Kidney epithelial cell (primary cell): ENCODE measurements at regions not wholly inside any gene's neighbourhood (a gene's known extent, or its start where the extent isn't known, plus 50 kb on each side); places are given as distances from the start of the nearest gene placed in this dataset.
"Not testable (repeated sequence)": the region's sequence is repeated elsewhere in the genome, so short reads cannot be mapped to it uniquely, and the experiment has no call there.

Source experiments
- DNase-seq: peaks from one replicate; pipeline ENCODE4 v3.0.0-alpha.2; 2010; ENCODE audit warnings: low read depth
- H3K27me3 ChIP-seq: 2 replicates; pipeline ENCODE4 v1.6.0; 2011; ENCODE audit warnings: low read length; ENCODE audit not compliant: control insufficient read depth, insufficient read depth
- H3K36me3 ChIP-seq: 2 replicates; pipeline ENCODE4 v1.5.1; 2011; ENCODE audit warnings: low read length; ENCODE audit not compliant: control insufficient read depth, insufficient read depth
- H3K4me3 ChIP-seq: 2 replicates; pipeline ENCODE4 v1.5.1; 2011; ENCODE audit warnings: low read depth, mild to moderate bottlenecking, control low read depth, low read length
- CTCF ChIP-seq: IDR thresholded peaks from 2 replicates; pipeline ENCODE4 v1.5.1; 2011; ENCODE audit warnings: mild to moderate bottlenecking, moderate library complexity, low read length, control low read depth, inconsistent platforms; ENCODE audit not compliant: insufficient read depth, poor library complexity, severe bottlenecking

- H3K27me3 ChIP-seq: no peaks in the 10 kb centered on the region
Measured at GRCh38 chr10:118931436-118931835, 98.1 kb upstream of the NANOS1 start.

GRCh38 chr10:118932154-118932553 lies 97.4 kb upstream of the NANOS1 start:
- not testable (repeated sequence) for DNase-seq, H3K36me3 ChIP-seq, H3K27me3 ChIP-seq, H3K4me3 ChIP-seq

More at GRCh38 chr10:118931436-118931835, 98.1 kb upstream of the NANOS1 start:
- Histone ChIP-seq H3K36me3 (no peaks in the 10 kb centered on the region), H3K4me3 (no peak overlapping the region)
- no peak for DNase-seq
- no peak for TF ChIP-seq CTCF

- TF ChIP-seq CTCF: no peak
- H3K4me3 ChIP-seq: no peak overlapping the region
- no peaks in the 10 kb centered on the region for H3K36me3 ChIP-seq
- no peaks in the 10 kb centered on the region for H3K27me3 ChIP-seq
- DNase-seq: no peak
Measured at GRCh38 chr10:118937226-118937625, 92.3 kb upstream of the NANOS1 start.

- DNase-seq: no peak
Measured at GRCh38 chr10:118939211-118940007, 90.1 kb upstream of the NANOS1 start.

GRCh38 chr10:118940386-118940785 lies 89.1 kb upstream of the NANOS1 start:
- no peak for DNase-seq
- H3K36me3 ChIP-seq: no peaks in the 10 kb centered on the region
- no peaks in the 10 kb centered on the region for H3K27me3 ChIP-seq
- no peak for TF ChIP-seq CTCF
- no peak overlapping the region for H3K4me3 ChIP-seq

More at GRCh38 chr10:118939211-118940007, 90.1 kb upstream of the NANOS1 start:
- H3K4me3 ChIP-seq: no peak overlapping the region
- H3K36me3 ChIP-seq: no peaks in the 10 kb centered on the region
- no peak for TF ChIP-seq CTCF
- H3K27me3 ChIP-seq: no peaks in the 10 kb centered on the region

- no peak overlapping the region for H3K4me3 ChIP-seq
- no peak for DNase-seq
- no peaks in the 10 kb centered on the region for H3K36me3 ChIP-seq
- TF ChIP-seq CTCF: no peak
- H3K27me3 ChIP-seq: no peaks in the 10 kb centered on the region
Measured at GRCh38 chr10:118943253-118943652, 86.3 kb upstream of the NANOS1 start.
